NCI-H2107 treated with DMSO at 0.1 percent for 48 hours (cell line): ENCODE measurements at regions not wholly inside any gene's neighbourhood (a gene's known extent, or its start where the extent isn't known, plus 50 kb on each side); places are given as distances from the start of the nearest gene placed in this dataset.
A peak's percentile ranks its signal among the peaks of the same experiment; 100 is the strongest.

Source experiments
- DNase-seq: peaks from one replicate; lab custom pipeline; 2025; ENCODE audit not compliant: unreplicated experiment; lab: John Stamatoyannopoulos, UW

GRCh38 chr1:55334797-55335196, 119.6 kb upstream of the USP24 start:
- DNase-seq, result no peak

DNA sequence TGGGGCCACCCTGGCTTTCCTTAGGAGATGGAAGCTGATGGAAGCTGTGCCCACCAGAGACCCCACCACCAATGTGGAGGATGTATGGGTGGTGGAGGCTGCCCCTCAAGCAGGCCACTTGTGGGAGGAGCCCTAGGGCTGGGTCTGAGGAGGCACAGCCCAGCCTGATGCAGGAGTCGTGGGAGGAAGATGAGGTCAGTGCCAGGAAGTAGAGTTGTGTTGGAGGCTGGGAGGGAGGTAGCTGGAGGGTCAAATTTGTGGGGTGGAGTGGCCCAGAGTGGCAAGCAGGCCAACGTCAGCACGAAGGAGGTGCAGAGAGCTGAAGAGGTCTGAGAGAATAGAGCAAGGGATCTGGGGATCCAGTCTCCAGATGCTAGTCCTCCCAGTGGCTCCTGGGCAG, 119.0 kb upstream of the USP24 start:
- DNase-seq, result no peak

DNA sequence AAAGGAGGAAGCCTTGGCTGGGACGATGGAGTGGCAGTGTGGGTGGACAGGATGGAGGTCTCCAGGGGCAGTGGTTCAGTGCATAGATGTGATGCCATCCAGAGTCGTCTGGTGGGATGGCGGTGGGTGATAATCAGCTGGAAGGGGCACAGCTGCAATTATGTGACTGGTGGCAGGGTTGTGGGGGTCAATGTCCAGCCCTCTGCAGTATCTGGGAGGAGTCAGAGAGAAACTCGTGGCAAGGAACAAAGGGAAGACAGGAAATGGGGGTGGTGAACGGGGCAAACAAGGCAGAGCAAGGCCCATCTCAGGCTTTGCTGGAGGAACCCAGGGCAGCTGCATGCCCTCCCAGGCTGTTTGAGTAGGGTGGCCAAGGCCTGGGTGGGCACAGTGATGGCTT, 118.3 kb upstream of the USP24 start:
- no peak for DNase-seq

DNA sequence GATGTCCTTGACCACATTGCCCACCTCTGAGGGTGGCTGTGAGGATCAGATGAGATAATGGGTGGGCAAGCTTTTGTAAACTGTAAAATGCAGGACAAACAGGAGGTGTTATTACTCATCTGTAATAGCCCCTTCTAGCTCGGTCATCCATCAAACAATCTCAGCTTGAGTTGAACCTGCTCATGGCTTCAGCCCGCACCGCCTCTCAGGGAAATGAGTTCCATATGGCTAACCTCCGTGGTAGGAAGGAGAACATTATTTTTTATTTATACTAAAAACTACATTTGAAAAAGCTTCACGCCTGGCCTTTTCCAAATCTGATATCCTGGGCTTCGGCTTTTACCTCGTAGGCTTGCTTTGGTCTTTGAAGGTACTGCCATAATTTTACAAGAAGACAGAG, 116.2 kb upstream of the USP24 start:
- no peak for DNase-seq

- no peak for DNase-seq
Measured at GRCh38 chr1:55329808-55330432, 114.8 kb upstream of the USP24 start.

GRCh38 chr1:55329091-55329490, 113.9 kb upstream of the USP24 start:
- no peak for DNase-seq

DNA sequence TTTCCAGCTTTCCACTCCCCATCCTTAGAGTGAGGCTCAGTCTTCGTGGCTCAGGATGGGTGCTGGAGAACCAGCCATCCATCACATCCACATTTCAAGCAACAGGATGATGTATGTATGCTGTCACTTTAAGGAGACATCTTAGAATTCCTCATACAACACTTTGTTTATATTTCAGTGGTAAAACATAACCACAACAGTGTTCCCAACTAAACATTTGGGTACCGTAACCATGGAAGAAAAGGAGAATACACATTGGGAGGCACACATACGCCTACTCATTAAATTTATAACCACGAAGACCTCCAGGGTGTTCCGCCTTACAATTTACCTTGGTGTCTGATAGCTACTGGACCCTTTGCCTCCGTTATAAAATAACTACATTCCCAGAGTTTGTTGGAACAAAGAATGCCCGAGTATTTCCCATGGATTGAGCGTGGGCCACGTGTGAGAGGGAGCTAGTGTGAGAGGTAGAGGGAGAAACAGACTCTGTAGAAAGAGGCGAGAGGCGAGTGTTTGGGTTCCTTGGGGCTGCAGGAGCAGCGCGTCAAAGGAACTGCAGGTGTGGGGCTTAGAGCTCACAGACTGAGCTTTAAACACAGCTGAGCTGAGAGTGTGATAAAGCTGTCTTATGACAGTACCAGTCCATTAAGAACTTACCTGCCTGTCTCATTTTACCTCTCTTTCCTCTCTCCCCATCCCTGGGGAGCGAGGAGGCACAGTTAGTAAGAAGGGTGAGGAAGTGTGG, 111.5 kb upstream of the USP24 start:
- no peak for DNase-seq

DNA sequence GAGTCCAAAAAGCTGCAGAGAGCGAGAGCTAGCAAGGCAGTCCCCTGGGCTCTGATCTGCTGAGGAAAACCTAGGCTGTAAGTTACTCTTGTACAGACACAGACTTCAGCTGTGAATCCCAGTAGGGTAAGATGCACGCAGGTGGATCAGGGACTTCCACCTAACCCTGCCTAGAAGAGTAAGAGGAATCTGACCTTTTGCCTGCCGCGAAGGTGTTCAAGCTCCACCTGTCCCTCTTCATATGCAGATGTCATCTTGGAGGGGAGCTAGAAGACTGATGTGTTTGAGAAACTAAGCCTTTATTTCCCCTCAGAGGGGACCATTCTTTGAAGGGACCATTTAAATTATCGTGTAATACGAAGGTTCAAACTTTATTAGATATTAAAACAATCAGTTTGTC, 108.6 kb upstream of the USP24 start:
- no peak for DNase-seq

GRCh38 chr1:55322842-55323241, 107.7 kb upstream of the USP24 start:
- no peak for DNase-seq

GRCh38 chr1:55321942-55322341, 106.8 kb upstream of the USP24 start:
- DNase-seq, result peak; percentile 27

DNA sequence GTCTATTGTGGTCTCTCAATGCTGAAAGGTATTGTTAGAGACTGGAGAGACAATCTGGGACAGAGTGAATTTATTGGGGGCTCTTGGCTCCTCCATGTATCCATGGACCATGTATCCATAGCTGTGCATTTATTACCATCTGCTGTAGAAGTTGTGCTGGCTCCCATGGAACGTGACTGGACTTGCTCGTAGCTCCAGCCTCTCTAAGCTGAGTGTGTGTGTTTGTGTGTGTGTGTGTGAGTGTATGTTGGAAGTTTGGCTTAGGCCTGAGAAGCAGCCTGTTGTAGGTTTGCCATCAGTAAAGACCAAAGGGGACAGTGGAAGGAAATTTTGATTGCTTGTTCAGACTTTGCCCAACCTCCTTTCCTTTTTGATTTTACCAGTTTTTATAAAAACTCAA, 105.7 kb upstream of the USP24 start:
- DNase-seq, result no peak

- DNase-seq, result peak; percentile 20
Measured at GRCh38 chr1:55318116-55318817, 103.1 kb upstream of the USP24 start.

GRCh38 chr1:55317673-55318072, 102.5 kb upstream of the USP24 start:
- DNase-seq, result no peak

- DNase-seq, result no peak
Measured at GRCh38 chr1:55316947-55317662, 101.9 kb upstream of the USP24 start.

GRCh38 chr1:55316502-55316901, 101.3 kb upstream of the USP24 start:
- DNase-seq, result no peak

GRCh38 chr1:55315552-55315951, 100.4 kb upstream of the USP24 start:
- no peak for DNase-seq

- DNase-seq, result no peak
Measured at GRCh38 chr1:55314740-55315139, 99.6 kb upstream of the USP24 start.

DNA sequence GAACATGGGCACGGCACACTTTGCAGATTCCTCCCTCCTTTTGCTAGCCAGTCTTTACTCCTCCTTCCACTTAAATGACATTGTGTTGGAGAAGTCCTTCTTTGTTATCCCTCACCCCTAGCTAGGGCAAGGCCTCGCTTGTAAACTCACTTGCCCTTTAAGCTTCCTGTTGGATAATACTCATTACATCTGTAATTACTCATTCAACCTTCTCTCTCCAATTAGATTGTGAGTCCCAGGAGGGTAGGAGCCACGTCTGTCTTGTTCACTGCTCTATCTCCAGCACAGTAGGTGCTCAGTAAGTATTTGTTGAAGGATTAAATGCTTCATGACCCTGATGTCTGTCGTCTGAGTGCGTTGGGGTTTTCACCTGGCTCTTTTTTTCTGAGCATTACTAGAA, 98.7 kb upstream of the USP24 start:
- no peak for DNase-seq

GRCh38 chr1:55311979-55312378, 96.8 kb upstream of the USP24 start:
- no peak for DNase-seq

DNA sequence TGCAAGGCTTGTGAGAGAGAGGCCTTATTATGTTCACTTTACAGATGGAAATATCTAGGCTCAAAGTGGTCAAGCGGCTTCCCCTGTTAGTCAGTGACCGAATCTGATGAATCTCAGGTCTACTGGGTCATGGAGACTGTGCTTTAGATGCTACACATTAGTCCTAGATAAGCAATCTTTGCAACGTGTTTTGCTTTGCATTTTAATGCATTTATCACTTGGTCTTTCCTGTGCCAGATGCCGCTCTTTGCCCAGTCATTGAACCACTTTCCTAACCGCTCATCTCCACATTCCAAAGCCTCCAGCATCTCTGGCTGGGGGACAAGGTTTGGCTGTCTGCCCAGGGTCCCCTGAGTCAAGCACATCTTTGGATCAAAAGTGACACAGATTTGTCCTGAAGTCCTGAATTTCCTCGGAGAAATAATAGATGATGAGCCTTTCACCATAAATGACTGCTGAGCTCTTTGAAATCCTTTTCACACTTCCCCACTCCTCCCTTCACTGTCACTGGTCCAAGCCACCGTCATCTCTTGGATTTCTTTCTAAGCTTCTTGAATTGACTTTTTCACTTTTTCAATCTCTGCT, 96.0 kb upstream of the USP24 start:
- no peak for DNase-seq

DNA sequence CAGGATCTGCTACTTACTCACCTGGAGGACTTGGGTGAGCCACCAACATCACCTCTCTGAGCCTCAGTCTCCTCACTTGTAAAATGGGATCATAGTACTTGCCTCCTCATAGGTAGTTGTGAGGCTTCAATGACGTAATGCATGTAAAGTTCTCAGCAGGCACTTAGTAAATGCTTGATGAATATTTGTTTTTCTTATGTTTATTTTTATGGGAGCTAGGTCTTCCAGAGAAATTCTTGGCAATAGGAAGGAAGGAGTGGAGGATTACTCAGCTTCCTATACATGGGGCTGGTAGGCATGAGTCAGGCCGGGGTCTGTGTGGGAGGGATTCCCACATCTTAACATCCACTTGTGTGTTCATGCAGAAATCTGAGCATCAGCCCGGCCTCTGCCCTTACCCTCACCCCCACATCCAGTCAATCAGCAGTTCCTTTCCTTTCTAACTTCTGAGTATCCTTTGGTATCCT, 95.4 kb upstream of the USP24 start:
- no peak for DNase-seq
